B cell (primary cell): ENCODE measurements at regions not wholly inside any gene's neighbourhood (a gene's known extent, or its start where the extent isn't known, plus 50 kb on each side); places are given as distances from the start of the nearest gene placed in this dataset.

Experiments
- ATAC-seq: fragments of 200-7000 bp; cut with Tn5 transposase; one replicate; pipeline ENCODE4 v1.10.0; 2021; ENCODE audit warnings: low read depth, mild to moderate bottlenecking, moderate number of reproducible peaks, moderate library complexity
- CTCF ChIA-PET: fragments of 350-600 bp; sonication (Branson Sonifier 250); formaldehyde crosslinking; loops from one replicate; lab custom pipeline; 2021; ENCODE audit warnings: antibody characterized with exemption, inconsistent platforms; lab: Charles Lee
- POLR2A ChIA-PET: fragments of 350-600 bp; sonication (Branson Sonifier 250); formaldehyde crosslinking; loops from one replicate; lab custom pipeline; 2021; ENCODE audit warnings: antibody characterized with exemption; lab: Charles Lee
- DNase-seq: peaks from one replicate; pipeline ENCODE4 v3.0.0; 2013
- H2AFZ ChIP-seq: 2 replicates; pipeline ENCODE4 v1.6.1; 2012; ENCODE audit warnings: mild to moderate bottlenecking, low read depth, low read length; ENCODE audit not compliant: insufficient read depth, poor library complexity, severe bottlenecking
- H3K27ac ChIP-seq, 2 donors: 1 replicate in 1 of 2; 2 replicates in 1 of 2; pipeline ENCODE4 v1.5.1; 2012 to 2013; ENCODE audit warnings: low read length in 2 of 2, mild to moderate bottlenecking in 2 of 2, moderate library complexity in 1 of 2
- H3K27me3 ChIP-seq, 4 experiments: fragments of 200-600 bp in 1 of 4; sonication (generic) in 1 of 4; replicated peaks in 1 of 4; 1 replicate in 2 of 4; 2 replicates in 2 of 4; pipeline versions ENCODE4 v1.6.1 to v1.7.0; 2013 to 2016; ENCODE audit warnings: low read length in 3 of 4, mild to moderate bottlenecking in 2 of 4, mixed read lengths in 1 of 4, moderate library complexity in 1 of 4; ENCODE audit not compliant: insufficient read depth in 4 of 4, control insufficient read depth in 3 of 4; ENCODE audit errors: control extremely low read depth in 1 of 4
- H3K36me3 ChIP-seq, 2 experiments: replicated peaks in 1 of 2; 1 replicate in 1 of 2; 2 replicates in 1 of 2; pipeline versions ENCODE4 v1.6.1 to v1.7.1; 2013; ENCODE audit warnings: low read length in 1 of 2; ENCODE audit not compliant: insufficient read depth in 2 of 2, control insufficient read depth in 1 of 2; ENCODE audit errors: control extremely low read depth in 1 of 2, extremely low read depth in 1 of 2
- H3K4me1 ChIP-seq, 2 donors: fragments of 200-600 bp in 1 of 2; sonication (generic) in 1 of 2; 1 replicate in 1 of 2; 2 replicates in 1 of 2; pipeline versions ENCODE4 v1.5.1 to v1.6.1; 2013 to 2017; ENCODE audit warnings: low read length in 2 of 2; ENCODE audit not compliant: control insufficient read depth in 2 of 2, insufficient read depth in 2 of 2
- H3K4me2 ChIP-seq: replicated peaks from 2 replicates; pipeline ENCODE3; 2012; ENCODE audit warnings: mild to moderate bottlenecking, low read depth, low read length; ENCODE audit not compliant: poor library complexity, severe bottlenecking
- H3K4me3 ChIP-seq, 5 experiments: fragments of 200-600 bp in 1 of 5; sonication (generic) in 1 of 5; 1 replicate in 3 of 5; 2 replicates in 2 of 5; pipeline versions ENCODE4 v1.5.1 to v1.7.0; 2011 to 2016; ENCODE audit warnings: low read length in 4 of 5, mild to moderate bottlenecking in 4 of 5, low read depth in 2 of 5, control low read depth in 1 of 5, moderate library complexity in 1 of 5; ENCODE audit not compliant: insufficient read depth in 1 of 5; ENCODE audit errors: control extremely low read depth in 1 of 5, extremely low read depth in 1 of 5
- H3K79me2 ChIP-seq: fragments of 200-600 bp; sonication (generic); one replicate; pipeline ENCODE4 v1.6.0; 2016; ENCODE audit warnings: low read length; ENCODE audit not compliant: control insufficient read depth, insufficient read depth
- H3K9ac ChIP-seq: fragments of 200-600 bp; sonication (generic); 2 replicates; pipeline ENCODE4 v1.6.1; 2017; ENCODE audit warnings: mild to moderate bottlenecking, low read length, moderate library complexity
- H3K9me3 ChIP-seq, 3 donors: one replicate each; pipeline versions ENCODE4 v1.6.1 to v1.7.1; 2013; ENCODE audit warnings: low read length in 2 of 3; ENCODE audit not compliant: control insufficient read depth in 2 of 3, insufficient read depth in 1 of 3; ENCODE audit errors: control extremely low read depth in 1 of 3
- H4K20me1 ChIP-seq: 2 replicates; pipeline ENCODE4 v1.6.0; 2012; ENCODE audit warnings: mild to moderate bottlenecking, low read length; ENCODE audit not compliant: insufficient read depth, control insufficient read depth, poor library complexity, severe bottlenecking
- H3K27ac Mint-ChIP-seq: one replicate; pipeline ENCODE4 v1.8.0; 2021; ENCODE audit warnings: mixed read lengths
- H3K27me3 Mint-ChIP-seq: one replicate; pipeline ENCODE4 v1.8.0; 2021; ENCODE audit warnings: mixed read lengths
- H3K4me1 Mint-ChIP-seq: one replicate; pipeline ENCODE4 v1.8.0; 2021; ENCODE audit warnings: mixed read lengths
- H3K4me3 Mint-ChIP-seq: one replicate; pipeline ENCODE4 v1.8.0; 2021; ENCODE audit warnings: mixed read lengths
- H3K9me3 Mint-ChIP-seq: one replicate; pipeline ENCODE4 v1.8.0; 2022; ENCODE audit warnings: mixed read lengths; ENCODE audit not compliant: insufficient read depth
- EZH2 ChIP-seq: IDR thresholded peaks from 2 replicates; pipeline ENCODE4 v1.6.1; 2012; ENCODE audit warnings: borderline replicate concordance, low read depth, mild to moderate bottlenecking, moderate library complexity, low read length; ENCODE audit not compliant: insufficient read depth, poor library complexity, severe bottlenecking
- WGBS: methylation state at CpG from one replicate; pipeline ENCODE4 v1.1.5; 2013; ENCODE audit warnings: missing lambda C conversion rate; ENCODE audit not compliant: insufficient coverage; 5-methylcytosine and 5-hydroxymethylcytosine counted together
- intact Hi-C: fragments of 100-400 bp; cut with micrococcal nuclease; formaldehyde crosslinking; loops from one replicate; pipeline ENCODE4 v1.10.0; 2022
- TF ChIP-seq, protein P1 (sequence below): fragments of 200-600 bp; IDR thresholded peaks from one replicate; pipeline ENCODE4 v1.8.0; 2022; ENCODE audit warnings: antibody characterized with exemption, mild to moderate bottlenecking

DNA sequence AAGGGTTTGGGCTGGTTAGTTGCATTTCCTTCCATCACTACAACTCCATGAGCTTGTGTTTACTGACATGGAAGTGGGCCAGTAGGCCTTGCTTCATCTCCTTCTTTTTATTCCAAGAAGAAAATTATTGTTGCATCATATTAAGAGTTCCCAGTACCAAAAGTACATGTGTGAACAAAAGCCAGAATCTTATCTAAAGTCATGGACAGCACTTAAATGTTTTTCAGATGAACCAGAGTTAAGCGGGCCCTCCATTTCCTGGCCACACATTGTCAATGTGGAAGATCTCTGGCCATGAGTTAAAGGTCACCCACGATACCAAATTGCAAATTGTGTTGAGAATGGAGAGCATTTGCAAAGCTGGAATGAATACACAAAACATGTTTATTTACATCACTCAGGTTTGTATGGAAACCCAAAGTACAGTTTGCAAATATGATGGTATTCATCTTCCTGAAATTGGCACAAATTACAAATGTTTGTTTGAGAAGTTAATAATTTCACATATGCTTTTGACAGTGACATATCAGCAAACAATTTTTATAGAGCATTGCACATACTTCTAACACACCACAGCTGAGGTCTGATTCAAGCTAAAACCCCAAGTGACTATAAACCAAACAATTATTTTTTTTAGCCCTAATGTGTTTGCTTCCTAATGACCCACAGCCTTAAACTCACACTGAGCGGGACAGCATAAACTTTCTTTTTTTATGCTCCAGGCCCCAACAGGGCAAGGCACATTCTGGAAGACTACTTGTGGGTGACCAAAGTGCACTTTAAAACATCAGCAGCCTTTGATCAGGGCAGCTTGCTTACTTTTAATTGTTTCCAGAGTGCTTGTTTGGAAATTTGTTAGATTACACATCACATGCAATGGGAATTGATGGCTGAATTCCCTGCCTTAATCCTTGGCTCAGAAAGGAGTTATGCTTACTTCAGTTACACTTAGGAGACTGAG is 502.9 kb upstream of the SLIT2 start:
- Histone ChIP-seq H3K36me3 (no peaks in the 10 kb centered on the region), H3K27ac (no peak overlapping the region), H3K4me1 (no peaks in the 10 kb centered on the region), H4K20me1 (no peaks in the 10 kb centered on the region), H3K27me3 (no peaks in the 10 kb centered on the region), H3K79me2 (no peaks in the 10 kb centered on the region), H3K9ac (no peak overlapping the region), H3K9me3 (no peaks in the 10 kb centered on the region), H2AFZ (no peak overlapping the region), H3K4me2 (no peak overlapping the region), H3K4me3 (no peak overlapping the region)
- CTCF ChIA-PET: no interaction called here
- no peaks in the 10 kb centered on the region for H3K4me1 Mint-ChIP-seq
- H3K27me3 Mint-ChIP-seq: no peaks in the 10 kb centered on the region
- intact Hi-C loops: no loop called here
- no peak overlapping the region for H3K4me3 Mint-ChIP-seq
- H3K9me3 Mint-ChIP-seq: no peaks in the 10 kb centered on the region
- 92% methylated on average over 2 of the region's 3 CpGs for WGBS
- no peak overlapping the region for H3K27ac Mint-ChIP-seq
- TF ChIP-seq EZH2: no peak
- TF ChIP-seq, protein P1, sequence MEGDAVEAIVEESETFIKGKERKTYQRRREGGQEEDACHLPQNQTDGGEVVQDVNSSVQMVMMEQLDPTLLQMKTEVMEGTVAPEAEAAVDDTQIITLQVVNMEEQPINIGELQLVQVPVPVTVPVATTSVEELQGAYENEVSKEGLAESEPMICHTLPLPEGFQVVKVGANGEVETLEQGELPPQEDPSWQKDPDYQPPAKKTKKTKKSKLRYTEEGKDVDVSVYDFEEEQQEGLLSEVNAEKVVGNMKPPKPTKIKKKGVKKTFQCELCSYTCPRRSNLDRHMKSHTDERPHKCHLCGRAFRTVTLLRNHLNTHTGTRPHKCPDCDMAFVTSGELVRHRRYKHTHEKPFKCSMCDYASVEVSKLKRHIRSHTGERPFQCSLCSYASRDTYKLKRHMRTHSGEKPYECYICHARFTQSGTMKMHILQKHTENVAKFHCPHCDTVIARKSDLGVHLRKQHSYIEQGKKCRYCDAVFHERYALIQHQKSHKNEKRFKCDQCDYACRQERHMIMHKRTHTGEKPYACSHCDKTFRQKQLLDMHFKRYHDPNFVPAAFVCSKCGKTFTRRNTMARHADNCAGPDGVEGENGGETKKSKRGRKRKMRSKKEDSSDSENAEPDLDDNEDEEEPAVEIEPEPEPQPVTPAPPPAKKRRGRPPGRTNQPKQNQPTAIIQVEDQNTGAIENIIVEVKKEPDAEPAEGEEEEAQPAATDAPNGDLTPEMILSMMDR: no peak
- ATAC-seq: no peak
- POLR2A ChIA-PET: no interaction called here
- no peak for DNase-seq

DNA sequence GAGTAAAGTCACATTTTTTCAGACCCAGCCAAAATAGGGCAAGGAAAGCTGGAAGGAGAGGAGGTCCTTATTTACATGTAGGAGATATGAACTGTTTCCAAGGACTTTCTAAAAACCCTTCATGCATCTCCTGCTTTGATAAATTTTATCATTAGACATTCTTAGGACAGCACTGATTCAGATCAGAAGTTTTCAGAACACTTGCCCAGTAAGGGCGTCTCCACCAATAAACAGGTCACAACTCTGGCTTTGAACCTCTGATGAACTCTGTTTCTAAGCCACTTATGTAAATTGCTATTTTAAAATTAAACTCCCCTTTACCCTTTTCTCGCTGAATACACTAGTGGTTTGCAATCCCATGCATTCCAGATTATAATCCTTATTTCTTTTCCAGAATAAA is 505.3 kb upstream of the SLIT2 start:
- intact Hi-C loops: no loop called here
- Histone ChIP-seq H2AFZ (no peak overlapping the region), H3K4me1 (no peaks in the 10 kb centered on the region), H3K79me2 (no peaks in the 10 kb centered on the region), H3K4me3 (no peak overlapping the region), H4K20me1 (no peaks in the 10 kb centered on the region), H3K9me3 (no peaks in the 10 kb centered on the region), H3K36me3 (no peaks in the 10 kb centered on the region), H3K9ac (no peak overlapping the region), H3K4me2 (no peak overlapping the region), H3K27ac (no peak overlapping the region), H3K27me3 (no peaks in the 10 kb centered on the region)
- ChIA-PET CTCF (no interaction called here), POLR2A (no interaction called here)
- 100% methylated on average over 1 of the region's 2 CpGs for WGBS
- Mint-ChIP-seq H3K4me1 (no peaks in the 10 kb centered on the region), H3K9me3 (no peaks in the 10 kb centered on the region), H3K27ac (no peak overlapping the region), H3K27me3 (no peaks in the 10 kb centered on the region), H3K4me3 (no peak overlapping the region)
- no peak for TF ChIP-seq EZH2
- TF ChIP-seq, protein P1: no peak
- ATAC-seq (no peak), DNase-seq (no peak)
